Loucy (cell line): ENCODE measurements at regions not wholly inside any gene's neighbourhood (a gene's known extent, or its start where the extent isn't known, plus 50 kb on each side); places are given as distances from the start of the nearest gene placed in this dataset.

Source experiments
- H2AFZ ChIP-seq: fragments of 200-600 bp; sonication (generic); 2 replicates; pipeline ENCODE4 v1.6.0; 2016; ENCODE audit warnings: antibody characterized with exemption, mild to moderate bottlenecking, low read length, moderate library complexity
- H3F3A ChIP-seq: fragments of 200-600 bp; 2 replicates; pipeline ENCODE4 v1.6.0; 2016; ENCODE audit warnings: antibody characterized with exemption, low read depth, mild to moderate bottlenecking
- H3K27me3 ChIP-seq: fragments of 200-600 bp; sonication (generic); 2 replicates; pipeline ENCODE4 v1.6.1; 2014; ENCODE audit warnings: low read length, mild to moderate bottlenecking; ENCODE audit not compliant: insufficient read depth, poor library complexity, severe bottlenecking
- H3K36me3 ChIP-seq: fragments of 200-600 bp; sonication (generic); 2 replicates; pipeline ENCODE4 v1.6.1; 2016; ENCODE audit warnings: low read length; ENCODE audit not compliant: insufficient read depth
- H3K4me1 ChIP-seq: fragments of 200-600 bp; sonication (generic); 2 replicates; pipeline ENCODE4 v1.5.1; 2014; ENCODE audit warnings: low read length, mild to moderate bottlenecking; ENCODE audit not compliant: insufficient read depth, poor library complexity, severe bottlenecking
- H3K4me2 ChIP-seq: fragments of 200-600 bp; sonication (generic); 2 replicates; pipeline ENCODE4 v1.6.0; 2014; ENCODE audit warnings: antibody characterized with exemption, low read length, low read depth, mild to moderate bottlenecking; ENCODE audit not compliant: poor library complexity, severe bottlenecking
- H3K4me3 ChIP-seq: fragments of 200-600 bp; sonication (generic); 2 replicates; pipeline ENCODE4 v1.5.1; 2014; ENCODE audit warnings: low read length, mild to moderate bottlenecking, mixed read lengths; ENCODE audit not compliant: poor library complexity, severe bottlenecking
- H3K79me2 ChIP-seq: fragments of 200-600 bp; sonication (generic); 2 replicates; pipeline ENCODE4 v1.6.1; 2014; ENCODE audit warnings: low read length; ENCODE audit not compliant: insufficient read depth
- H3K9ac ChIP-seq: fragments of 200-600 bp; sonication (generic); 2 replicates; pipeline ENCODE4 v1.6.0; 2014; ENCODE audit warnings: mild to moderate bottlenecking, low read depth, low read length, moderate library complexity; ENCODE audit not compliant: poor library complexity, severe bottlenecking
- H3K9me2 ChIP-seq: fragments of 200-600 bp; sonication (generic); replicated peaks from 2 replicates; pipeline ENCODE4 v1.6.1; 2016; ENCODE audit warnings: low read depth, low read length, mixed read lengths
- H3K9me3 ChIP-seq: fragments of 200-600 bp; sonication (generic); 2 replicates; pipeline ENCODE4 v1.6.1; 2014; ENCODE audit warnings: mild to moderate bottlenecking, antibody characterized with exemption, low read length, low read depth; ENCODE audit not compliant: insufficient read depth
- H4K20me1 ChIP-seq: fragments of 200-600 bp; sonication (generic); 2 replicates; pipeline ENCODE4 v1.6.0; 2014; ENCODE audit warnings: antibody characterized with exemption, low read length, mild to moderate bottlenecking; ENCODE audit not compliant: insufficient read depth, poor library complexity, severe bottlenecking
- CTCF ChIP-seq: fragments of 200-600 bp; sonication (generic); conservative IDR thresholded peaks from 2 replicates; pipeline ENCODE4 v1.5.1; 2014; ENCODE audit warnings: mild to moderate bottlenecking, antibody characterized with exemption, low read length
- EZH2phosphoT487 ChIP-seq: fragments of 200-600 bp; IDR thresholded peaks from 2 replicates; pipeline ENCODE4 v1.6.1; 2018; ENCODE audit warnings: antibody characterized with exemption, mild to moderate bottlenecking, moderate library complexity, borderline replicate concordance

- no peak overlapping the region for H3K4me2 ChIP-seq
- no peak overlapping the region for H3K9ac ChIP-seq
- H3K27me3 ChIP-seq: no peaks in the 10 kb centered on the region
- H3K9me2 ChIP-seq: no peaks in the 10 kb centered on the region
- no peaks in the 10 kb centered on the region for H3K36me3 ChIP-seq
- H3K79me2 ChIP-seq: no peaks in the 10 kb centered on the region
- no peak for TF ChIP-seq EZH2phosphoT487
- TF ChIP-seq CTCF: no peak
- no peak overlapping the region for H2AFZ ChIP-seq
- no peaks in the 10 kb centered on the region for H3F3A ChIP-seq
- H3K9me3 ChIP-seq: no peaks in the 10 kb centered on the region
- no peaks in the 10 kb centered on the region for H4K20me1 ChIP-seq
- H3K4me3 ChIP-seq: no peak overlapping the region
- no peaks in the 10 kb centered on the region for H3K4me1 ChIP-seq
Observed at GRCh38 chr15:35867356-35867755, 321.4 kb upstream of the DPH6 start.

- no peaks in the 10 kb centered on the region for H4K20me1 ChIP-seq
- no peaks in the 10 kb centered on the region for H3K36me3 ChIP-seq
- H3K9me3 ChIP-seq: no peaks in the 10 kb centered on the region
- no peaks in the 10 kb centered on the region for H3F3A ChIP-seq
- no peaks in the 10 kb centered on the region for H3K79me2 ChIP-seq
- H3K9ac ChIP-seq: no peak overlapping the region
- H3K4me1 ChIP-seq: no peaks in the 10 kb centered on the region
- no peak overlapping the region for H3K4me3 ChIP-seq
- TF ChIP-seq EZH2phosphoT487 (no peak), CTCF (no peak)
- H3K4me2 ChIP-seq: no peak overlapping the region
- H3K27me3 ChIP-seq: no peaks in the 10 kb centered on the region
- H3K9me2 ChIP-seq: no peaks in the 10 kb centered on the region
- no peak overlapping the region for H2AFZ ChIP-seq
Observed at GRCh38 chr15:35871282-35871681, 325.3 kb upstream of the DPH6 start.

- no peaks in the 10 kb centered on the region for H3K27me3 ChIP-seq
- H3F3A ChIP-seq: no peaks in the 10 kb centered on the region
- H3K4me3 ChIP-seq: no peak overlapping the region
- H3K4me2 ChIP-seq: no peak overlapping the region
- no peak overlapping the region for H2AFZ ChIP-seq
- no peaks in the 10 kb centered on the region for H3K9me2 ChIP-seq
- no peaks in the 10 kb centered on the region for H3K4me1 ChIP-seq
- no peaks in the 10 kb centered on the region for H4K20me1 ChIP-seq
- no peaks in the 10 kb centered on the region for H3K36me3 ChIP-seq
- no peak for TF ChIP-seq EZH2phosphoT487
- no peak for TF ChIP-seq CTCF
- H3K9me3 ChIP-seq: no peaks in the 10 kb centered on the region
- H3K9ac ChIP-seq: no peak overlapping the region
- H3K79me2 ChIP-seq: no peaks in the 10 kb centered on the region
Observed at GRCh38 chr15:35871812-35872211, 325.8 kb upstream of the DPH6 start.
